ENCODE measurements at regions not wholly inside any gene's neighbourhood (a gene's known extent, or its start where the extent isn't known, plus 50 kb on each side); places are given as distances from the start of the nearest gene placed in this dataset.

DNA sequence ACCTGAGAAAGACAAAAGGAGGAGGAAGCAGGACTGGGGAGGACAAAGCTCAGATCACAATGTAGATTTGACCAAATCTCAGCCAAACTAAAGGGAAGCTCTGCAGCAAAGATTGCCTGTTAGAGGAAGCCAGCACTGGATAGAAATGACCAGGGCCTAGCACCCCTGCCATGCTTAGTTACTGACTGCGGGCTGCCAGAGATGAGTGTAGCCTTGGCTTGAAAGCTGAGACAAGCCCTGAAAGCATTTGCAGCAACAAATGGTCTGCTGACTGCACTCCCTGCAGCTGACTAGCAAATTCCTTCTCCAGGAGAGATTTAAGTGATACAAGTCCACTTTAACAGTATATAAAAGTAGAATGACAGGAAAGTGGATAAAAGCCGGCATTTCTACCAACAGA lies 140.9 kb upstream of the CRIM1 start:
- TF ChIP-seq EZH2phosphoT487 (IDR thresholded peaks at IDR 0.05; ENCODE audit: borderline replicate concordance), result no peak
- TF ChIP-seq, protein P1, sequence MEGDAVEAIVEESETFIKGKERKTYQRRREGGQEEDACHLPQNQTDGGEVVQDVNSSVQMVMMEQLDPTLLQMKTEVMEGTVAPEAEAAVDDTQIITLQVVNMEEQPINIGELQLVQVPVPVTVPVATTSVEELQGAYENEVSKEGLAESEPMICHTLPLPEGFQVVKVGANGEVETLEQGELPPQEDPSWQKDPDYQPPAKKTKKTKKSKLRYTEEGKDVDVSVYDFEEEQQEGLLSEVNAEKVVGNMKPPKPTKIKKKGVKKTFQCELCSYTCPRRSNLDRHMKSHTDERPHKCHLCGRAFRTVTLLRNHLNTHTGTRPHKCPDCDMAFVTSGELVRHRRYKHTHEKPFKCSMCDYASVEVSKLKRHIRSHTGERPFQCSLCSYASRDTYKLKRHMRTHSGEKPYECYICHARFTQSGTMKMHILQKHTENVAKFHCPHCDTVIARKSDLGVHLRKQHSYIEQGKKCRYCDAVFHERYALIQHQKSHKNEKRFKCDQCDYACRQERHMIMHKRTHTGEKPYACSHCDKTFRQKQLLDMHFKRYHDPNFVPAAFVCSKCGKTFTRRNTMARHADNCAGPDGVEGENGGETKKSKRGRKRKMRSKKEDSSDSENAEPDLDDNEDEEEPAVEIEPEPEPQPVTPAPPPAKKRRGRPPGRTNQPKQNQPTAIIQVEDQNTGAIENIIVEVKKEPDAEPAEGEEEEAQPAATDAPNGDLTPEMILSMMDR (conservative IDR thresholded peaks at IDR 0.05; ENCODE audit: low read length), result no peak
